ENCODE measurements at regions not wholly inside any gene's neighbourhood (a gene's known extent, or its start where the extent isn't known, plus 50 kb on each side); places are given as distances from the start of the nearest gene placed in this dataset.

DNA sequence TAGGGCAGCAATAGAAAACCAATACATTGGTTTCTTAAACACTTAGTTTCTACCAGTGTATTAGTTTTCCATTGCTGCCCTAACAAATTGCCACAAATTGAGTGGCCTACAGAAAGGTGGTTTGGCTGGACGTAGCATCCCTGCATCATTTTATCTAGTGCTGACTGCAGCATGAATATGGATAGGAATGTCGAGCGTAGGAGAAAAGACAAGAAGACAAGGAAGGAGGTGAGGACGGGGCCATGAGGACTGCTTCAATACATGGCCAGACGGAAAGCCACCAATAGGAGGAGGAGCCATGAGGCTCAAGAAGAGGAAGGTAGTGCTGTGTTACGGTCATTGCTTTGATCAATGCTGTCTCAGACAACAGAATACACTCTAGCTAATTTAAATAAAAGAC, 154.5 kb upstream of the NDUFV2 start:
- TF ChIP-seq, protein P1, sequence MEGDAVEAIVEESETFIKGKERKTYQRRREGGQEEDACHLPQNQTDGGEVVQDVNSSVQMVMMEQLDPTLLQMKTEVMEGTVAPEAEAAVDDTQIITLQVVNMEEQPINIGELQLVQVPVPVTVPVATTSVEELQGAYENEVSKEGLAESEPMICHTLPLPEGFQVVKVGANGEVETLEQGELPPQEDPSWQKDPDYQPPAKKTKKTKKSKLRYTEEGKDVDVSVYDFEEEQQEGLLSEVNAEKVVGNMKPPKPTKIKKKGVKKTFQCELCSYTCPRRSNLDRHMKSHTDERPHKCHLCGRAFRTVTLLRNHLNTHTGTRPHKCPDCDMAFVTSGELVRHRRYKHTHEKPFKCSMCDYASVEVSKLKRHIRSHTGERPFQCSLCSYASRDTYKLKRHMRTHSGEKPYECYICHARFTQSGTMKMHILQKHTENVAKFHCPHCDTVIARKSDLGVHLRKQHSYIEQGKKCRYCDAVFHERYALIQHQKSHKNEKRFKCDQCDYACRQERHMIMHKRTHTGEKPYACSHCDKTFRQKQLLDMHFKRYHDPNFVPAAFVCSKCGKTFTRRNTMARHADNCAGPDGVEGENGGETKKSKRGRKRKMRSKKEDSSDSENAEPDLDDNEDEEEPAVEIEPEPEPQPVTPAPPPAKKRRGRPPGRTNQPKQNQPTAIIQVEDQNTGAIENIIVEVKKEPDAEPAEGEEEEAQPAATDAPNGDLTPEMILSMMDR (IDR thresholded peaks at IDR 0.05), result no peak
- TF ChIP-seq POLR2AphosphoS5 (IDR thresholded peaks at IDR 0.05; ENCODE audit: low read depth, low read length), result no peak

Data from Panc1 (cell line).